ENCODE measurements at regions not wholly inside any gene's neighbourhood (a gene's known extent, or its start where the extent isn't known, plus 50 kb on each side); places are given as distances from the start of the nearest gene placed in this dataset.

- peak; percentile 28 for DNase-seq
Measured at GRCh38 chr14:44297437-44297836, 209.6 kb downstream of the FSCB start.

- DNase-seq, result no peak
Measured at GRCh38 chr14:44291366-44291915, 215.6 kb downstream of the FSCB start.

- no peak for DNase-seq
Measured at GRCh38 chr14:44287858-44288257, 219.2 kb downstream of the FSCB start.

- DNase-seq, result no peak
Measured at GRCh38 chr14:44286201-44286600, 220.9 kb downstream of the FSCB start.

GRCh38 chr14:44283836-44284235 is 223.2 kb downstream of the FSCB start:
- no peak for DNase-seq

GRCh38 chr14:44279357-44279756 is 227.7 kb downstream of the FSCB start:
- no peak for DNase-seq

GRCh38 chr14:44271637-44272036 is 235.4 kb downstream of the FSCB start:
- DNase-seq, result no peak

GRCh38 chr14:44271006-44271405 is 236.1 kb downstream of the FSCB start:
- DNase-seq, result no peak

- no peak for DNase-seq
Measured at GRCh38 chr14:44265246-44265645, 241.8 kb downstream of the FSCB start.

GRCh38 chr14:44215660-44216059 is 291.4 kb downstream of the FSCB start:
- no peak for DNase-seq

- no peak for DNase-seq
Measured at GRCh38 chr14:44211718-44212117, 295.4 kb downstream of the FSCB start.

GRCh38 chr14:44204061-44204835 is 302.8 kb downstream of the FSCB start:
- DNase-seq, result no peak

GRCh38 chr14:44180975-44181374 is 326.1 kb downstream of the FSCB start:
- DNase-seq, result no peak

GRCh38 chr14:44170556-44170955 is 336.5 kb downstream of the FSCB start:
- no peak for DNase-seq

- no peak for DNase-seq
Measured at GRCh38 chr14:44170101-44170500, 337.0 kb downstream of the FSCB start.

GRCh38 chr14:44168566-44168965 is 338.5 kb downstream of the FSCB start:
- DNase-seq, result no peak

GRCh38 chr14:44166611-44167010 is 340.5 kb downstream of the FSCB start:
- DNase-seq, result no peak

- DNase-seq, result no peak
Measured at GRCh38 chr14:44165936-44166335, 341.1 kb downstream of the FSCB start.

GRCh38 chr14:44165286-44165685 is 341.8 kb downstream of the FSCB start:
- DNase-seq, result no peak

GRCh38 chr14:44163946-44164345 is 343.1 kb downstream of the FSCB start:
- no peak for DNase-seq

- no peak for DNase-seq
Measured at GRCh38 chr14:44162197-44162596, 344.9 kb downstream of the FSCB start.

GRCh38 chr14:44154874-44155273 is 352.2 kb downstream of the FSCB start:
- DNase-seq, result no peak

- no peak for DNase-seq
Measured at GRCh38 chr14:44154446-44154845, 352.6 kb downstream of the FSCB start.
